ENCODE measurements at regions not wholly inside any gene's neighbourhood (a gene's known extent, or its start where the extent isn't known, plus 50 kb on each side); places are given as distances from the start of the nearest gene placed in this dataset.

GRCh38 chr12:46574847-46575246 is 202.3 kb upstream of the SLC38A2 start:
- H3K9me2 ChIP-seq (ENCODE audit: low read depth, low read length): no peaks in the 10 kb centered on the region
- H3K27ac ChIP-seq (ENCODE audit: low read depth, low read length, poor library complexity, severe bottlenecking): no peak overlapping the region
- no peak overlapping the region for H3K4me3 ChIP-seq (ENCODE audit: low read depth, low read length, poor library complexity, severe bottlenecking)
- no peak overlapping the region for H2AFZ ChIP-seq (ENCODE audit: low read length)
- H3K27me3 ChIP-seq (ENCODE audit: insufficient read depth, low read length): no peaks in the 10 kb centered on the region
- no peak overlapping the region for H3K4me2 ChIP-seq (ENCODE audit: low read length)
- no peaks in the 10 kb centered on the region for H3K36me3 ChIP-seq (ENCODE audit: insufficient read depth, low read length)
- H3K9ac ChIP-seq (ENCODE audit: low read length): no peak overlapping the region
- H3K4me1 ChIP-seq (ENCODE audit: insufficient read depth, low read length, severe bottlenecking): no peaks in the 10 kb centered on the region
- H4K20me1 ChIP-seq (ENCODE audit: insufficient read depth, low read length): no peaks in the 10 kb centered on the region
- H3K79me2 ChIP-seq (ENCODE audit: insufficient read depth, low read length): no peaks in the 10 kb centered on the region
- no peaks in the 10 kb centered on the region for H3K9me3 ChIP-seq (ENCODE audit: low read length)
- no peaks in the 10 kb centered on the region for H3F3A ChIP-seq (ENCODE audit: insufficient read depth, low read length)
- no peak for TF ChIP-seq CTCF (IDR thresholded peaks at IDR 0.05; ENCODE audit: low read length)
- no peak for TF ChIP-seq EZH2 (IDR thresholded peaks at IDR 0.05; ENCODE audit: borderline replicate concordance, low read length)

- Histone ChIP-seq H3F3A (ENCODE audit: insufficient read depth, low read length) (no peaks in the 10 kb centered on the region), H3K4me3 (ENCODE audit: low read depth, low read length, poor library complexity, severe bottlenecking) (no peak overlapping the region), H3K27me3 (ENCODE audit: insufficient read depth, low read length) (no peaks in the 10 kb centered on the region), H3K4me1 (ENCODE audit: insufficient read depth, low read length, severe bottlenecking) (no peaks in the 10 kb centered on the region), H3K79me2 (ENCODE audit: insufficient read depth, low read length) (no peaks in the 10 kb centered on the region), H3K9me3 (ENCODE audit: low read length) (no peaks in the 10 kb centered on the region), H3K36me3 (ENCODE audit: insufficient read depth, low read length) (no peaks in the 10 kb centered on the region), H3K4me2 (ENCODE audit: low read length) (no peak overlapping the region), H2AFZ (ENCODE audit: low read length) (no peak overlapping the region), H3K27ac (ENCODE audit: low read depth, low read length, poor library complexity, severe bottlenecking) (no peak overlapping the region), H4K20me1 (ENCODE audit: insufficient read depth, low read length) (no peaks in the 10 kb centered on the region), H3K9me2 (ENCODE audit: low read depth, low read length) (no peaks in the 10 kb centered on the region), H3K9ac (ENCODE audit: low read length) (no peak overlapping the region)
- TF ChIP-seq CTCF (IDR thresholded peaks at IDR 0.05; ENCODE audit: low read length) (no peak), EZH2 (IDR thresholded peaks at IDR 0.05; ENCODE audit: borderline replicate concordance, low read length) (no peak)
Observed at GRCh38 chr12:46573347-46573658, 200.7 kb upstream of the SLC38A2 start.

GRCh38 chr12:46572644-46573346 is 200.2 kb upstream of the SLC38A2 start:
- Histone ChIP-seq H2AFZ (ENCODE audit: low read length) (no peak overlapping the region), H3K27ac (ENCODE audit: low read depth, low read length, poor library complexity, severe bottlenecking) (no peak overlapping the region), H3K4me2 (ENCODE audit: low read length) (no peak overlapping the region), H3K27me3 (ENCODE audit: insufficient read depth, low read length) (no peaks in the 10 kb centered on the region), H3K4me1 (ENCODE audit: insufficient read depth, low read length, severe bottlenecking) (no peaks in the 10 kb centered on the region), H3K9me3 (ENCODE audit: low read length) (no peaks in the 10 kb centered on the region), H3K4me3 (ENCODE audit: low read depth, low read length, poor library complexity, severe bottlenecking) (no peak overlapping the region), H4K20me1 (ENCODE audit: insufficient read depth, low read length) (no peaks in the 10 kb centered on the region), H3K79me2 (ENCODE audit: insufficient read depth, low read length) (no peaks in the 10 kb centered on the region), H3K9ac (ENCODE audit: low read length) (no peak overlapping the region), H3K36me3 (ENCODE audit: insufficient read depth, low read length) (no peaks in the 10 kb centered on the region), H3K9me2 (ENCODE audit: low read depth, low read length) (no peaks in the 10 kb centered on the region), H3F3A (ENCODE audit: insufficient read depth, low read length) (no peaks in the 10 kb centered on the region)
- TF ChIP-seq CTCF (IDR thresholded peaks at IDR 0.05; ENCODE audit: low read length): no peak
- TF ChIP-seq EZH2 (IDR thresholded peaks at IDR 0.05; ENCODE audit: borderline replicate concordance, low read length): no peak
